Dendritic cell treated with granulocyte-macrophage colony-stimulating factor and Interleukin-4, amounts not matched to agents 40 ng/mL and 50 ng/mL, for 4 days (primary cell): ENCODE measurements at regions not wholly inside any gene's neighbourhood (a gene's known extent, or its start where the extent isn't known, plus 50 kb on each side); places are given as distances from the start of the nearest gene placed in this dataset.
A peak's percentile ranks its signal among the peaks of the same experiment; 100 is the strongest.

Experiments used
- H3K27ac Mint-ChIP-seq: one replicate; pipeline ENCODE4 v1.8.0; 2022; ENCODE audit warnings: mild to moderate bottlenecking, mixed read lengths
- H3K27me3 Mint-ChIP-seq: one replicate; pipeline ENCODE4 v1.8.0; 2022; ENCODE audit warnings: mild to moderate bottlenecking, mixed read lengths
- H3K36me3 Mint-ChIP-seq: one replicate; pipeline ENCODE4 v1.8.0; 2022; ENCODE audit warnings: low read depth, mixed read lengths
- H3K4me1 Mint-ChIP-seq: one replicate; pipeline ENCODE4 v1.8.0; 2022; ENCODE audit warnings: low read depth, mixed read lengths
- H3K4me3 Mint-ChIP-seq: one replicate; pipeline ENCODE4 v1.8.0; 2022; ENCODE audit warnings: mild to moderate bottlenecking, moderate library complexity, mixed read lengths
- H3K9me3 Mint-ChIP-seq: one replicate; pipeline ENCODE4 v1.8.0; 2022; ENCODE audit warnings: mixed read lengths
- intact Hi-C: fragments of 100-400 bp; cut with micrococcal nuclease; formaldehyde crosslinking; loops from one replicate; pipeline ENCODE4 v1.15.0; 2022

- H3K9me3 Mint-ChIP-seq, result peaks cover 14% of the 10 kb centered on the region
- intact Hi-C loops, result loop anchor here (5.0 kb wide), 1 partner anchor 154 kb away; no protein-coding TSS in a partner anchor
- peak overlapping the region; percentile 100 for H3K27ac Mint-ChIP-seq
- peaks cover 22% of the 10 kb centered on the region for H3K36me3 Mint-ChIP-seq
- H3K4me1 Mint-ChIP-seq, result peaks cover 63% of the 10 kb centered on the region
- no peaks in the 10 kb centered on the region for H3K27me3 Mint-ChIP-seq
- H3K4me3 Mint-ChIP-seq, result no peak overlapping the region
Observed at GRCh38 chr20:4081421-4081820, 66.1 kb upstream of the RNF24 start.

DNA sequence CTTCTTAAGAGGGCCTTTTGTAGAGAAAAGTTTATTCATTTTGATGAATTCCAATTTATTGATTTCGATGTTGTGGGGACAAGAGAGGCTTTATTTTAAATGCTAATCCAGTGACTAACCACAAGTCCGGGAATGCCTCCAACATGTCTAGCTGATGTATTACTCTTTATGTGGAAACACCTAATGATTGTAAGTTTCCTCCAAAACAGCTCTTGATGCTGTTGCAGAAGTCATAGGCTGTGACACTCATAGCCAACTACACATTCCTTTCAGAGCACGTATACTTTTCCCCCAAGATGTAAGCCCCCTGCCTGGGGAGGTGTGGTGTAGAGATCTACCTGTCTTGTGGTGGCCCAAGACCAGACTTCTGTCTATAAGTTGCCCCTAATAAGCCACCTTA, 61.3 kb upstream of the RNF24 start:
- intact Hi-C loops, result no loop called here
- peaks cover 62% of the 10 kb centered on the region for H3K4me1 Mint-ChIP-seq
- peaks cover 12% of the 10 kb centered on the region for H3K36me3 Mint-ChIP-seq
- no peaks in the 10 kb centered on the region for H3K27me3 Mint-ChIP-seq
- H3K9me3 Mint-ChIP-seq, result peaks cover 4% of the 10 kb centered on the region
- H3K27ac Mint-ChIP-seq, result no peak overlapping the region
- no peak overlapping the region for H3K4me3 Mint-ChIP-seq

DNA sequence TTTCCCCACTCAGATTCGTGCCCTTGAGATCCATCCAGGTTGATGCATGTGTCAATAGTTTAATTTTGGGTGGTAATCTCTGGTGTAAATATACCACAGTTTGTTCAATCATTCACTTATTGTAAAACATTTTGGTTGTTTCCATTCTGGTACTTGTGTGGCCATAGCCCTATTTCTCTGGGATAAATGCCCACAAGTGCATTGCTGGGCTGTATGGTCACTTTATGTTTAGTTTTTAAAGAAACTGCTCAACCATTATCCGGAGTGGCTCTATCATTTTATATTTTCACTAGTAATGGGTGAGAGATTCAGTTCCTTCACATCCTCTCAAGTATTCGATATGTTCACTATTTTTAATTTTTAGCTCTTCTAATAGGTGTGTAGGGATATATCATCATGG, 60.7 kb upstream of the RNF24 start:
- H3K4me1 Mint-ChIP-seq, result peaks cover 66% of the 10 kb centered on the region
- H3K27ac Mint-ChIP-seq, result peak overlapping the region; percentile 75
- no peak overlapping the region for H3K4me3 Mint-ChIP-seq
- peaks cover 6% of the 10 kb centered on the region for H3K36me3 Mint-ChIP-seq
- H3K9me3 Mint-ChIP-seq, result no peaks in the 10 kb centered on the region
- no peaks in the 10 kb centered on the region for H3K27me3 Mint-ChIP-seq
- intact Hi-C loops, result no loop called here

GRCh38 chr20:4074877-4075455, 59.6 kb upstream of the RNF24 start:
- Mint-ChIP-seq H3K9me3 (no peaks in the 10 kb centered on the region), H3K4me3 (peak overlapping the region; percentile 1), H3K27me3 (no peaks in the 10 kb centered on the region), H3K27ac (peak overlapping the region; percentile 75), H3K4me1 (peaks cover 72% of the 10 kb centered on the region), H3K36me3 (no peaks in the 10 kb centered on the region)
- intact Hi-C loops, result no loop called here

DNA sequence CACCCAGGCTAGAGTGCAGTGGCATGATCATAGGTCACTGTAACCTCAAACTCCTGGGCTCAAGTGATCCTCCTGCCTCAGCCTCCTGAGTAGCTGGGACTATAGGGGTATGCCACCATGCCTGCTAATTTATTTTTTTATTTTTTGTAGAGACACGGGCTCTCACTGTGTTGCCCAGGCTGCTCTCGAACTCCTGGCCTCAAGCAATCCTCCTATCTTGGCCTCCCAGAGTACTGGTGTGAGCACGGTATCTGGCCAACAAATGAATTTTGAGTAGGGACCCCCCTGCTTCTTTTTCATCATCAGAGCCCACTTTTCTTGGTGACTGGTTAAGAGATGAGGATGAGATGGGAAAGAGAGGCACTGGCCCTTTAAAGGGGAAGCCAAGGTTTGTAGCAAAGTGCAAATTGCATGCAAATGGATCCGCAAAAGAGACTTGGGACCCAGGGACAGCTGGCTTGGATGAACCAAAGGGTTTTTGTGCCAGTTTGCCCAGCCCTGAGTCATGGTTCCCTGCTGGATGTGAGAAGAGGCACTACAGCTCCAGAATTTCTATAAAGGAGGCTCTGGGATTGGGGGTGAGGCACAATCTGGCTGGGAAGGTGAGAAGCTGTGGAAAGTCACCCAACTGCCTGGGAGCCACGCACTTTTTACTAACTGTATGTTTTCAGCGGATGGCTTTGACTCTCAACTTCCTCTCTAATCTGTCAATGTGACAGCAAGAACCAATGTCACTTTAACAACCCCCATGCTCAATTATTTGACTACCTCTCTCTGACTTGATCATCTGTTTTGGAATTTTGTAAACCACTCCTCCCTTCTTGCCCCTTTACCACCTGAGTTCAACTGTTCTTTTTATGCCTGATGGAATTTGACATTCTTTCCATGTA, 58.7 kb upstream of the RNF24 start:
- peak overlapping the region; percentile 63 for H3K4me3 Mint-ChIP-seq
- intact Hi-C loops, result no loop called here
- no peaks in the 10 kb centered on the region for H3K36me3 Mint-ChIP-seq
- no peaks in the 10 kb centered on the region for H3K27me3 Mint-ChIP-seq
- H3K27ac Mint-ChIP-seq, result peak overlapping the region; percentile 75
- no peaks in the 10 kb centered on the region for H3K9me3 Mint-ChIP-seq
- H3K4me1 Mint-ChIP-seq, result peaks cover 76% of the 10 kb centered on the region

- Mint-ChIP-seq H3K36me3 (no peaks in the 10 kb centered on the region), H3K27me3 (no peaks in the 10 kb centered on the region), H3K4me3 (no peak overlapping the region)
Observed at GRCh38 chr20:4071178-4071693, 55.9 kb upstream of the RNF24 start.

DNA sequence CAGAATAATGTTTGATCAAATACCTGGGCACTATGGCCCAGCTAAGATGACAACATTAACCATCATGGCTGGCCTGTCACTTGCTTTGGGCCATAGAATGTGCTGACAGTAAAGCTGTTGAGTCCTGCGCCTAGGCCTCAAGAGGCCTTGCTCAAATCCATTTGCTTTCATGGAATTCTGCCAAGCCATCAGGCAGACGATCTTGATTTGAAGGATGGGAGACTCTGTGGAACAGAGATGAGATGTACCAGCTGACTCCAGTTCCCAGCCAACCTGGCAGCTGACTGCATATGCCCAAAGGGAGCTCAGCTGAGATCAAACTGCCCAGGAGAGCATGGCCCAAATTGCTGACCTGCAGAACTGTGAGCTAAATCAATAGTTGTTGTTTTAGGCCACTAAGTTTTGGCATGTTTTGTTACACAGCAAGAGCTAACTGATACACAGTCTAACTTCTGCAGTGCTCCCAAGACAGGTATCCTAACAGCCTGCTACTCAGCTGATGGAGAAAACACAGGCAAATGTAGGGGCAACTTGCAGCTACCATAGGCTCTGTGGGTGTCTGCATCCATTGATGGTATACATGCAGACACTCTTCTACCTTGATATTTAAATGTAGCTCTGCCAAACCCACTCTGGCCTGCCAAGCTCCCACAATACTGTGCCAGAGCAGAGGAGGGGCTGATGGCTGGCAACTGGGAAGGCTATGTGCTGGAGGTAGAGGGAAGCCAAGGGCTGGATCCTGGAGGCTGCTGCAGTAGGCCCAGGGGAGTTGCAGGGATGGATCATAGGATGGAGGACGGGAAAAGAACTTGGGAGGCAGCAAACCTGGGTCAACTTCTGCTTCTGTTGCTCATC, 55.2 kb upstream of the RNF24 start:
- peak overlapping the region; percentile 65 for H3K27ac Mint-ChIP-seq
- intact Hi-C loops, result no loop called here

More at GRCh38 chr20:4071178-4071693, 55.9 kb upstream of the RNF24 start:
- H3K4me1 Mint-ChIP-seq, result peaks cover 87% of the 10 kb centered on the region
- no peaks in the 10 kb centered on the region for H3K9me3 Mint-ChIP-seq
- intact Hi-C loops, result no loop called here
- H3K27ac Mint-ChIP-seq, result peak overlapping the region; percentile 65

GRCh38 chr20:4069751-4070150, 54.4 kb upstream of the RNF24 start:
- no peak overlapping the region for H3K27ac Mint-ChIP-seq
- no peaks in the 10 kb centered on the region for H3K9me3 Mint-ChIP-seq
- H3K4me1 Mint-ChIP-seq, result peaks cover 87% of the 10 kb centered on the region
- no peaks in the 10 kb centered on the region for H3K27me3 Mint-ChIP-seq
- H3K36me3 Mint-ChIP-seq, result no peaks in the 10 kb centered on the region
- intact Hi-C loops, result no loop called here
- H3K4me3 Mint-ChIP-seq, result no peak overlapping the region

More for the DNA sequence above, 55.2 kb upstream of the RNF24 start:
- H3K4me3 Mint-ChIP-seq, result no peak overlapping the region
- H3K36me3 Mint-ChIP-seq, result no peaks in the 10 kb centered on the region
- H3K9me3 Mint-ChIP-seq, result no peaks in the 10 kb centered on the region
- no peaks in the 10 kb centered on the region for H3K27me3 Mint-ChIP-seq
- peaks cover 87% of the 10 kb centered on the region for H3K4me1 Mint-ChIP-seq

- intact Hi-C loops, result no loop called here
- Mint-ChIP-seq H3K36me3 (no peaks in the 10 kb centered on the region), H3K9me3 (no peaks in the 10 kb centered on the region), H3K4me3 (no peak overlapping the region), H3K4me1 (peaks cover 87% of the 10 kb centered on the region), H3K27ac (peak overlapping the region; percentile 43), H3K27me3 (no peaks in the 10 kb centered on the region)
Observed at GRCh38 chr20:4068708-4069107, 53.4 kb upstream of the RNF24 start.

DNA sequence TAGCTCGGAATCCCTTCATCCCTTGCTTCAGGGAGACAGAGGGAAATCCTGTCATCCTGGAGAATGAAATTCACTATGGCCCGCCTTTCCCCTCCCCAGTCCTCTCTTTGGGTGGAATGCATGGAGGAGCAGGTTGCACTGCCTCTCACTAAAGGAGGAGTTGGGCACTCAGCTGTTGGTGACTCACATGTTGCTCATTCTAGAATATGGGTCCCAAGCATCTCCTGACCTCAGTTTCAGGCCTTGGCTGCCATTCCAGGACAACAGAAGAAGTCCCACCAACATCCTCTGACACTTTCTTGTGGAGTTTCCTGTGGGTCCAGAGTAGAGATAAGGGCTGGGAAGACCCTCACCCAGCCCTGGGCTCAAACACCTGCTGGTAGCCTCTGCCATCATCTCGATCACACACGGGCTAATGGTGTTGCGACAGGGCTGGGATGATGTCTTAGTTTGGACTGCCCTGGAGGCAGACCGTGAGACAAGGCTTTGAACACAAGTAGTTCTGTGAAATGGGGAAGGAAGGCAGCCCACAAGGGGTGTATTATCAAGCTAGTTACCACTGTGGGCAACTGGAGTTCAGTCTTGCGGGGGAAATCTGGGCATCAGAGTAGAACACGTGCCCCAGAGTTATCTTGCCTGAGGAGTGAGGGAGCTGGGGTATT, 52.4 kb upstream of the RNF24 start:
- intact Hi-C loops, result no loop called here
- Mint-ChIP-seq H3K27ac (peak overlapping the region; percentile 43), H3K36me3 (no peaks in the 10 kb centered on the region), H3K4me3 (no peak overlapping the region), H3K9me3 (no peaks in the 10 kb centered on the region), H3K4me1 (peaks cover 90% of the 10 kb centered on the region), H3K27me3 (no peaks in the 10 kb centered on the region)

DNA sequence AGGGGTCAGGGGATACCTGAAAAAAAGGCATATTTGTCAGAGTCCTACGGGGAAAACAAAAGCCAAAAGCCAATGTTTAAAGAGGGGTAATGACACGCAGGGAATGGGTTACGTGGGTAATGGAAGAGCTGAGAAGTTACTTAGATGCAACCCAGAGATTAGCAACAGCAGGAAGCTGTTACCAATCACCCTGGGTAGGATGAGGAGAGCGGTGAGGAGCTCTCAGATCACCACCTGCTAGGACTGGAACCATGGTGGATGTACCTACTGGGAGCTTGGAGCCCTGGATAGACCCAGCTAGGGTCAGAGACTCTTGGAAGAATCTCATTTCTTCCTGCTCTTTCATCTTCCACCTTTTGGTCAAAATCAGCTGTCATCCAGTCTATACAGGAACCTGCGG, 51.2 kb upstream of the RNF24 start:
- Mint-ChIP-seq H3K27me3 (no peaks in the 10 kb centered on the region), H3K4me1 (peaks cover 89% of the 10 kb centered on the region), H3K4me3 (no peak overlapping the region), H3K36me3 (no peaks in the 10 kb centered on the region), H3K9me3 (no peaks in the 10 kb centered on the region), H3K27ac (peak overlapping the region; percentile 34)
- intact Hi-C loops, result no loop called here

- Mint-ChIP-seq H3K4me1 (peaks cover 90% of the 10 kb centered on the region), H3K36me3 (no peaks in the 10 kb centered on the region), H3K9me3 (no peaks in the 10 kb centered on the region), H3K27ac (peak overlapping the region; percentile 88), H3K27me3 (no peaks in the 10 kb centered on the region), H3K4me3 (no peak overlapping the region)
- intact Hi-C loops, result no loop called here
Observed at GRCh38 chr20:4065391-4065844, 50.1 kb upstream of the RNF24 start.
